Loucy (cell line): ENCODE measurements at regions not wholly inside any gene's neighbourhood (a gene's known extent, or its start where the extent isn't known, plus 50 kb on each side); places are given as distances from the start of the nearest gene placed in this dataset.

Experiments
- H2AFZ ChIP-seq: fragments of 200-600 bp; sonication (generic); 2 replicates; pipeline ENCODE4 v1.6.0; 2016; ENCODE audit warnings: antibody characterized with exemption, mild to moderate bottlenecking, low read length, moderate library complexity
- H3F3A ChIP-seq: fragments of 200-600 bp; 2 replicates; pipeline ENCODE4 v1.6.0; 2016; ENCODE audit warnings: antibody characterized with exemption, low read depth, mild to moderate bottlenecking
- H3K27me3 ChIP-seq: fragments of 200-600 bp; sonication (generic); 2 replicates; pipeline ENCODE4 v1.6.1; 2014; ENCODE audit warnings: low read length, mild to moderate bottlenecking; ENCODE audit not compliant: insufficient read depth, poor library complexity, severe bottlenecking
- H3K36me3 ChIP-seq: fragments of 200-600 bp; sonication (generic); 2 replicates; pipeline ENCODE4 v1.6.1; 2016; ENCODE audit warnings: low read length; ENCODE audit not compliant: insufficient read depth
- H3K4me1 ChIP-seq: fragments of 200-600 bp; sonication (generic); 2 replicates; pipeline ENCODE4 v1.5.1; 2014; ENCODE audit warnings: low read length, mild to moderate bottlenecking; ENCODE audit not compliant: insufficient read depth, poor library complexity, severe bottlenecking
- H3K4me2 ChIP-seq: fragments of 200-600 bp; sonication (generic); 2 replicates; pipeline ENCODE4 v1.6.0; 2014; ENCODE audit warnings: antibody characterized with exemption, low read length, low read depth, mild to moderate bottlenecking; ENCODE audit not compliant: poor library complexity, severe bottlenecking
- H3K4me3 ChIP-seq: fragments of 200-600 bp; sonication (generic); 2 replicates; pipeline ENCODE4 v1.5.1; 2014; ENCODE audit warnings: low read length, mild to moderate bottlenecking, mixed read lengths; ENCODE audit not compliant: poor library complexity, severe bottlenecking
- H3K79me2 ChIP-seq: fragments of 200-600 bp; sonication (generic); 2 replicates; pipeline ENCODE4 v1.6.1; 2014; ENCODE audit warnings: low read length; ENCODE audit not compliant: insufficient read depth
- H3K9ac ChIP-seq: fragments of 200-600 bp; sonication (generic); 2 replicates; pipeline ENCODE4 v1.6.0; 2014; ENCODE audit warnings: mild to moderate bottlenecking, low read depth, low read length, moderate library complexity; ENCODE audit not compliant: poor library complexity, severe bottlenecking
- H3K9me2 ChIP-seq: fragments of 200-600 bp; sonication (generic); replicated peaks from 2 replicates; pipeline ENCODE4 v1.6.1; 2016; ENCODE audit warnings: low read depth, low read length, mixed read lengths
- H3K9me3 ChIP-seq: fragments of 200-600 bp; sonication (generic); 2 replicates; pipeline ENCODE4 v1.6.1; 2014; ENCODE audit warnings: mild to moderate bottlenecking, antibody characterized with exemption, low read length, low read depth; ENCODE audit not compliant: insufficient read depth
- H4K20me1 ChIP-seq: fragments of 200-600 bp; sonication (generic); 2 replicates; pipeline ENCODE4 v1.6.0; 2014; ENCODE audit warnings: antibody characterized with exemption, low read length, mild to moderate bottlenecking; ENCODE audit not compliant: insufficient read depth, poor library complexity, severe bottlenecking
- CTCF ChIP-seq: fragments of 200-600 bp; sonication (generic); conservative IDR thresholded peaks from 2 replicates; pipeline ENCODE4 v1.5.1; 2014; ENCODE audit warnings: mild to moderate bottlenecking, antibody characterized with exemption, low read length
- EZH2phosphoT487 ChIP-seq: fragments of 200-600 bp; IDR thresholded peaks from 2 replicates; pipeline ENCODE4 v1.6.1; 2018; ENCODE audit warnings: antibody characterized with exemption, mild to moderate bottlenecking, moderate library complexity, borderline replicate concordance

- Histone ChIP-seq H3K79me2 (no peaks in the 10 kb centered on the region), H3K9me2 (no peaks in the 10 kb centered on the region), H3K4me1 (peaks cover 6% of the 10 kb centered on the region), H3K9ac (no peak overlapping the region), H2AFZ (no peak overlapping the region), H3F3A (no peaks in the 10 kb centered on the region), H3K27me3 (no peaks in the 10 kb centered on the region), H3K9me3 (no peaks in the 10 kb centered on the region), H3K36me3 (no peaks in the 10 kb centered on the region), H4K20me1 (no peaks in the 10 kb centered on the region), H3K4me2 (no peak overlapping the region), H3K4me3 (no peak overlapping the region)
- TF ChIP-seq EZH2phosphoT487 (no peak), CTCF (no peak)
Observed at GRCh38 chr2:12428786-12429185, 287.9 kb upstream of the TRIB2 start.

- Histone ChIP-seq H3K9ac (no peak overlapping the region), H3F3A (no peaks in the 10 kb centered on the region), H3K4me2 (no peak overlapping the region)
Observed at GRCh38 chr2:12429779-12430406, 286.8 kb upstream of the TRIB2 start.

GRCh38 chr2:12430407-12431133 is 286.2 kb upstream of the TRIB2 start:
- Histone ChIP-seq H3K4me3 (no peak overlapping the region), H3K9me2 (no peaks in the 10 kb centered on the region), H3K9ac (no peak overlapping the region), H3K9me3 (no peaks in the 10 kb centered on the region), H3F3A (no peaks in the 10 kb centered on the region), H2AFZ (peak overlapping the region; percentile 32; the same call in 1 of the 2 replicates), H3K4me1 (peaks cover 12% of the 10 kb centered on the region), H3K79me2 (no peaks in the 10 kb centered on the region), H3K36me3 (no peaks in the 10 kb centered on the region), H3K4me2 (peak overlapping the region; percentile 7), H3K27me3 (no peaks in the 10 kb centered on the region), H4K20me1 (no peaks in the 10 kb centered on the region)
- TF ChIP-seq EZH2phosphoT487, result no peak
- no peak for TF ChIP-seq CTCF

More at GRCh38 chr2:12429779-12430406, 286.8 kb upstream of the TRIB2 start:
- Histone ChIP-seq H2AFZ (no peak overlapping the region), H3K79me2 (no peaks in the 10 kb centered on the region), H3K36me3 (no peaks in the 10 kb centered on the region), H3K9me2 (no peaks in the 10 kb centered on the region), H3K4me1 (peaks cover 6% of the 10 kb centered on the region), H3K4me3 (no peak overlapping the region), H4K20me1 (no peaks in the 10 kb centered on the region), H3K9me3 (no peaks in the 10 kb centered on the region), H3K27me3 (no peaks in the 10 kb centered on the region)
- no peak for TF ChIP-seq CTCF
- TF ChIP-seq EZH2phosphoT487, result no peak
